ENCODE measurements at regions not wholly inside any gene's neighbourhood (a gene's known extent, or its start where the extent isn't known, plus 50 kb on each side); places are given as distances from the start of the nearest gene placed in this dataset.

DNA sequence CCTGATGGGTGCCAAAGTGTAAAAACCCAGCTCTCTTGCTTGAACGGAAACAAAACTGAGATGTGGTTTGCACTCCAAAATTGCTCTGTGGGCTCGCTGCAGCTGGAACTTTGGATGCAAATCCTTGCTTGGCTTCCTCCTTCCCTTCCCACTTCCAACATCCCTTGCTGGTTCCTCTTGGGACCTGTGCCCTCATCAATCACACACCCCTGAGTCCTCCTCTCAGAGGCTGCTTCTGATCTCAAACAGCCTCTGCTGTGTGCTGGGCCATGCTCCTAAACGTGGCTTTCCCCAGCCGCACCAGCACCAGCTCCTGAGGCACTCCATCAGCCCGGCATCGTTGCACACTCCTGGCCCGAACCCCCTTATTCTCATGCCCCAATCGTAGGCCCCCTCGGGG lies 124.3 kb upstream of the RAB4A start:
- Histone ChIP-seq H2AFZ (ENCODE audit: low read length) (no peak overlapping the region), H3K27me3 (ENCODE audit: insufficient read depth, low read length) (peaks cover 7% of the 10 kb centered on the region), H3K4me2 (ENCODE audit: insufficient read depth, low read length) (no peak overlapping the region), H3K27ac (ENCODE audit: low read depth, low read length) (no peak overlapping the region), H3K9me3 (ENCODE audit: low read depth, low read length) (no peaks in the 10 kb centered on the region), H3K79me2 (ENCODE audit: insufficient read depth, low read length) (no peaks in the 10 kb centered on the region), H3K4me3 (ENCODE audit: insufficient read depth, low read length) (no peak overlapping the region), H3K4me1 (ENCODE audit: insufficient read depth, low read length) (no peaks in the 10 kb centered on the region), H4K20me1 (ENCODE audit: insufficient read depth, low read length) (no peaks in the 10 kb centered on the region), H3K36me3 (ENCODE audit: insufficient read depth, low read length) (no peaks in the 10 kb centered on the region)
- DNase-seq (ENCODE audit: insufficient read length, low spot score, missing footprints): no peak
- TF ChIP-seq, protein P1, sequence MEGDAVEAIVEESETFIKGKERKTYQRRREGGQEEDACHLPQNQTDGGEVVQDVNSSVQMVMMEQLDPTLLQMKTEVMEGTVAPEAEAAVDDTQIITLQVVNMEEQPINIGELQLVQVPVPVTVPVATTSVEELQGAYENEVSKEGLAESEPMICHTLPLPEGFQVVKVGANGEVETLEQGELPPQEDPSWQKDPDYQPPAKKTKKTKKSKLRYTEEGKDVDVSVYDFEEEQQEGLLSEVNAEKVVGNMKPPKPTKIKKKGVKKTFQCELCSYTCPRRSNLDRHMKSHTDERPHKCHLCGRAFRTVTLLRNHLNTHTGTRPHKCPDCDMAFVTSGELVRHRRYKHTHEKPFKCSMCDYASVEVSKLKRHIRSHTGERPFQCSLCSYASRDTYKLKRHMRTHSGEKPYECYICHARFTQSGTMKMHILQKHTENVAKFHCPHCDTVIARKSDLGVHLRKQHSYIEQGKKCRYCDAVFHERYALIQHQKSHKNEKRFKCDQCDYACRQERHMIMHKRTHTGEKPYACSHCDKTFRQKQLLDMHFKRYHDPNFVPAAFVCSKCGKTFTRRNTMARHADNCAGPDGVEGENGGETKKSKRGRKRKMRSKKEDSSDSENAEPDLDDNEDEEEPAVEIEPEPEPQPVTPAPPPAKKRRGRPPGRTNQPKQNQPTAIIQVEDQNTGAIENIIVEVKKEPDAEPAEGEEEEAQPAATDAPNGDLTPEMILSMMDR (IDR thresholded peaks at IDR 0.05; ENCODE audit: extremely low read depth, low read depth, low read length): no peak

DNA sequence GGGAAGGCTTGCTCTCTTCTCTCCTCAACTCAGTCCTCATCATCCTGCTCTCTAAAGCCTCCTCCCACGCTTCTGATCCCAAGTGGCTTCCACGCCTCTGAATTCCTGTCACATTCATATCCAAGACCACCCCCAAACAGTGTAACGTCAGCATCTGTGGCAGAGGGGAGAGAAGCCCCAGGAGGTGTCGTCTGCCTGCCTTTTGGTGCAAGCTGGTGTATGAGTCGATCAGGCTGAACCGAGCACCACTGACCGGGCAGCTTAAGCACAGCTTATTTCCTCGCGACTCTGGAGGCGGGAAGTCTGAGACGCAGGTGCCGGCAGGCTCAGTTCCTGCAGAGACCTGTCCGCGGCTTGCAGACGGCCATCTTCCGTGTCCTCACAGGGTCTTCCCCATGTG lies 123.8 kb upstream of the RAB4A start:
- TF ChIP-seq, protein P1 (IDR thresholded peaks at IDR 0.05; ENCODE audit: extremely low read depth, low read depth, low read length): no peak
- H4K20me1 ChIP-seq (ENCODE audit: insufficient read depth, low read length): no peaks in the 10 kb centered on the region
- H3K27me3 ChIP-seq (ENCODE audit: insufficient read depth, low read length): peaks cover 7% of the 10 kb centered on the region

DNA sequence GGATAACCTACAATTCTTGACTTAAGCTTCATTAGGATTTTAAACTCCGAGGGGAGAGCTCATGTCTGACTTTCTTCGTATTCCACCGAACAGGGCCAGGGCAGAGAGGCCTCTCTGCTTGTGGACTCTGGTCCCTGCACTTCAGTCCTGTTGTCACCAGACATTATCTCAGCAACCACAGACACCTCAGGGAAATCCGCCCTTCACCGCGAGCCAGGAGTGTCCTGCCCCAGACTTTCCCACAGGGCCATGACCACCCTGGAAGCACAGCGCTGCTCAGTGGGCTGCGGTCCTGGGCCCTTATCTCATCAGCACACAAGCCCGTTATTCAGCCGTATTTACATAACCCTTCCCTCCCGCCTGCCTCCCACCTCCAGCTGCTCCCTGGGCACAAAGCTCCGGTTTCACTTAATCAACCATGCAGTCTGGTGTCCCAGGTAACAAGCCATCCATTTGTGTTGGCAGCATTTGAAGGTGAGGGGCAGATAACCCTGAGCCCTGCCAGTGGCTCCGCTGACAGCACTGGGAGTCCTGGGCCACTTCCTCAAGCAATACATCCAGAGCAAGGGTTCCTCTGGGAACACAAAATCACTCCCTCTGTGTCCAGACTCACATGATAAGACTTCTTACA lies 122.8 kb upstream of the RAB4A start:
- H3K79me2 ChIP-seq (ENCODE audit: insufficient read depth, low read length): no peaks in the 10 kb centered on the region
- H4K20me1 ChIP-seq (ENCODE audit: insufficient read depth, low read length): no peaks in the 10 kb centered on the region
- H3K27me3 ChIP-seq (ENCODE audit: insufficient read depth, low read length): peaks cover 7% of the 10 kb centered on the region
- no peaks in the 10 kb centered on the region for H3K4me1 ChIP-seq (ENCODE audit: insufficient read depth, low read length)
- TF ChIP-seq, protein P1 (IDR thresholded peaks at IDR 0.05; ENCODE audit: extremely low read depth, low read depth, low read length): no peak
- H3K27ac ChIP-seq (ENCODE audit: low read depth, low read length): no peak overlapping the region
- H3K4me3 ChIP-seq (ENCODE audit: insufficient read depth, low read length): no peak overlapping the region
- H2AFZ ChIP-seq (ENCODE audit: low read length): no peak overlapping the region
- no peak for DNase-seq (ENCODE audit: insufficient read length, low spot score, missing footprints)
- no peak overlapping the region for H3K4me2 ChIP-seq (ENCODE audit: insufficient read depth, low read length)
- H3K9me3 ChIP-seq (ENCODE audit: low read depth, low read length): no peaks in the 10 kb centered on the region
- no peaks in the 10 kb centered on the region for H3K36me3 ChIP-seq (ENCODE audit: insufficient read depth, low read length)

More for the DNA sequence above, 123.8 kb upstream of the RAB4A start:
- Histone ChIP-seq H3K4me3 (ENCODE audit: insufficient read depth, low read length) (no peak overlapping the region), H3K4me2 (ENCODE audit: insufficient read depth, low read length) (no peak overlapping the region), H3K79me2 (ENCODE audit: insufficient read depth, low read length) (no peaks in the 10 kb centered on the region), H3K36me3 (ENCODE audit: insufficient read depth, low read length) (no peaks in the 10 kb centered on the region), H3K27ac (ENCODE audit: low read depth, low read length) (no peak overlapping the region), H3K9me3 (ENCODE audit: low read depth, low read length) (no peaks in the 10 kb centered on the region), H2AFZ (ENCODE audit: low read length) (no peak overlapping the region), H3K4me1 (ENCODE audit: insufficient read depth, low read length) (no peaks in the 10 kb centered on the region)
- DNase-seq (ENCODE audit: insufficient read length, low spot score, missing footprints): no peak

DNA sequence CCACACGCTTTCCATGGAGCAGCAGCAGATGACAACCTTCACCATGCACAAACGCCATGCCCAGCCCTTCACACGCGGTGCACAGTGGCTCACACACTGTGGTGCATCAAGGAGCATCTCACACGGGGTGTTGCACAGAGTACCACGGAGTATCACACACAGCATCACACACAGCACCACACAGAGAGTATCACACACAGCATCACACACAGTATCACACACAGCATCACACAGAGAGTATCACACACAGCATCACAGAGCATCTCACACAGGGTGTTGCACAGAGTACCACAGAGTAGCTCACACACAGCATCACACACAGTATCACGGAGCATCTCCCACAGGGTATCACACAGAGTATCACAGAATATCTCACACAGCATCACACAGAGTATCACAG lies 122.2 kb upstream of the RAB4A start:
- no peak for DNase-seq (ENCODE audit: insufficient read length, low spot score, missing footprints)
- Histone ChIP-seq H3K4me2 (ENCODE audit: insufficient read depth, low read length) (no peak overlapping the region), H3K79me2 (ENCODE audit: insufficient read depth, low read length) (no peaks in the 10 kb centered on the region), H3K27me3 (ENCODE audit: insufficient read depth, low read length) (peaks cover 7% of the 10 kb centered on the region), H2AFZ (ENCODE audit: low read length) (no peak overlapping the region), H3K27ac (ENCODE audit: low read depth, low read length) (no peak overlapping the region), H4K20me1 (ENCODE audit: insufficient read depth, low read length) (no peaks in the 10 kb centered on the region), H3K4me1 (ENCODE audit: insufficient read depth, low read length) (no peaks in the 10 kb centered on the region), H3K36me3 (ENCODE audit: insufficient read depth, low read length) (no peaks in the 10 kb centered on the region), H3K4me3 (ENCODE audit: insufficient read depth, low read length) (no peak overlapping the region), H3K9me3 (ENCODE audit: low read depth, low read length) (no peaks in the 10 kb centered on the region)
- TF ChIP-seq, protein P1 (IDR thresholded peaks at IDR 0.05; ENCODE audit: extremely low read depth, low read depth, low read length): no peak
